Suprapubic skin (tissue), 4 donors: ENCODE measurements at regions not wholly inside any gene's neighbourhood (a gene's known extent, or its start where the extent isn't known, plus 50 kb on each side); places are given as distances from the start of the nearest gene placed in this dataset.

ENCODE experiments used
- DNase-seq, 2 donors: peaks; one replicate each; pipeline ENCODE4 v3.0.0-alpha.2; 2019; ENCODE audit warnings: low spot score in 2 of 2
- H3K27ac ChIP-seq: fragments of 200-600 bp; sonication (generic); one replicate; pipeline ENCODE4 v1.5.1; 2019
- H3K27me3 ChIP-seq: fragments of 200-600 bp; sonication (generic); one replicate; pipeline ENCODE4 v1.5.1; 2019
- H3K36me3 ChIP-seq: fragments of 200-600 bp; sonication (generic); one replicate; pipeline ENCODE4 v1.5.1; 2019
- H3K4me1 ChIP-seq: fragments of 200-600 bp; sonication (generic); one replicate; pipeline ENCODE4 v1.5.1; 2019
- H3K4me3 ChIP-seq: fragments of 200-600 bp; sonication (generic); one replicate; pipeline ENCODE4 v1.5.1; 2019; ENCODE audit warnings: mild to moderate bottlenecking
- H3K9me3 ChIP-seq: fragments of 200-600 bp; sonication (generic); one replicate; pipeline ENCODE4 v1.5.1; 2019
- CTCF ChIP-seq, 2 donors: fragments of 200-600 bp in 1 of 2; fragments of 450-650 bp in 1 of 2; sonication (generic) in 1 of 2; IDR thresholded peaks; one replicate each; pipeline ENCODE4 v1.5.1; 2016 to 2019; ENCODE audit warnings: antibody characterized with exemption in 2 of 2, mild to moderate bottlenecking in 1 of 2, moderate library complexity in 1 of 2
- EP300 ChIP-seq: sonication (generic); formaldehyde crosslinking; IDR thresholded peaks from one replicate; pipeline ENCODE4 v1.6.1; 2017; ENCODE audit warnings: antibody characterized with exemption
- POLR2A ChIP-seq, 2 donors: fragments of 450-650 bp; IDR thresholded peaks; one replicate each; pipeline ENCODE4 v1.6.1; 2017; ENCODE audit warnings: antibody characterized with exemption in 2 of 2, mild to moderate bottlenecking in 2 of 2, moderate library complexity in 2 of 2
- POLR2AphosphoS5 ChIP-seq, 3 donors: sonication (generic); formaldehyde crosslinking; IDR thresholded peaks; one replicate each; pipeline ENCODE4 v1.6.1; 2017; ENCODE audit warnings: antibody characterized with exemption in 3 of 3
- WGBS: methylation state at CpG from one replicate; pipeline ENCODE4 v1.1.5; 2018; 5-methylcytosine and 5-hydroxymethylcytosine counted together

GRCh38 chr9:94198414-94198813 is 60.7 kb upstream of the ZNF169 start:
- WGBS, result 94% methylated on average over 3 of the region's 3 CpGs
- H3K4me1 ChIP-seq, result no peaks in the 10 kb centered on the region
- H3K4me3 ChIP-seq, result no peak overlapping the region
- no peak overlapping the region for H3K27ac ChIP-seq
- no peaks in the 10 kb centered on the region for H3K27me3 ChIP-seq
- H3K9me3 ChIP-seq, result peaks cover 4% of the 10 kb centered on the region
- peaks cover 2% of the 10 kb centered on the region for H3K36me3 ChIP-seq
- TF ChIP-seq POLR2A (IDR thresholded peaks at IDR 0.05), result no peak
- no peak for TF ChIP-seq CTCF (IDR thresholded peaks at IDR 0.05)
- no peak for TF ChIP-seq EP300
- TF ChIP-seq POLR2AphosphoS5 (IDR thresholded peaks at IDR 0.05), result no peak
- no peak for DNase-seq

- Histone ChIP-seq H3K9me3 (peaks cover 5% of the 10 kb centered on the region), H3K4me1 (no peaks in the 10 kb centered on the region), H3K27ac (no peak overlapping the region), H3K27me3 (no peaks in the 10 kb centered on the region), H3K36me3 (peaks cover 2% of the 10 kb centered on the region), H3K4me3 (no peak overlapping the region)
- DNase-seq, result no peak
- no peak for TF ChIP-seq POLR2A (IDR thresholded peaks at IDR 0.05)
- no peak for TF ChIP-seq POLR2AphosphoS5 (IDR thresholded peaks at IDR 0.05)
- no peak for TF ChIP-seq EP300
- TF ChIP-seq CTCF (IDR thresholded peaks at IDR 0.05), result no peak
Measured at GRCh38 chr9:94199776-94200175, 59.3 kb upstream of the ZNF169 start.

- TF ChIP-seq POLR2A (IDR thresholded peaks at IDR 0.05) (no peak), POLR2AphosphoS5 (IDR thresholded peaks at IDR 0.05) (no peak), EP300 (no peak), CTCF (IDR thresholded peaks at IDR 0.05) (no peak)
- Histone ChIP-seq H3K4me1 (no peaks in the 10 kb centered on the region), H3K27ac (no peak overlapping the region), H3K36me3 (no peaks in the 10 kb centered on the region), H3K9me3 (peaks cover 6% of the 10 kb centered on the region), H3K27me3 (no peaks in the 10 kb centered on the region), H3K4me3 (no peak overlapping the region)
- WGBS, result 71% methylated on average over 4 of the region's 4 CpGs
- no peak for DNase-seq
Measured at GRCh38 chr9:94204174-94204573, 54.9 kb upstream of the ZNF169 start.

- no peak for TF ChIP-seq POLR2AphosphoS5 (IDR thresholded peaks at IDR 0.05)
- TF ChIP-seq POLR2A (IDR thresholded peaks at IDR 0.05), result no peak
- no peak for TF ChIP-seq CTCF (IDR thresholded peaks at IDR 0.05)
- TF ChIP-seq EP300, result no peak
- H3K36me3 ChIP-seq, result no peaks in the 10 kb centered on the region
- H3K27ac ChIP-seq, result no peak overlapping the region
- no peaks in the 10 kb centered on the region for H3K27me3 ChIP-seq
- H3K4me1 ChIP-seq, result no peaks in the 10 kb centered on the region
- WGBS, result 93% methylated on average over 1 of the region's 1 CpG
- H3K4me3 ChIP-seq, result no peak overlapping the region
- H3K9me3 ChIP-seq, result peaks cover 6% of the 10 kb centered on the region
- no peak for DNase-seq
Measured at GRCh38 chr9:94207781-94208180, 51.3 kb upstream of the ZNF169 start.
